Skin epidermis (tissue), 12 donors: ENCODE measurements at regions not wholly inside any gene's neighbourhood (a gene's known extent, or its start where the extent isn't known, plus 50 kb on each side); places are given as distances from the start of the nearest gene placed in this dataset.

Experiments used
- H3K27ac ChIP-seq, 21 experiments: fragments of 200-600 bp; sonication (generic) in 11 of 21; one replicate each; pipeline ENCODE4 v1.5.0; 2020; ENCODE audit warnings: mild to moderate bottlenecking in 3 of 21, inconsistent platforms in 2 of 21, moderate library complexity in 2 of 21
- H3K4me3 ChIP-seq, 7 experiments: fragments of 200-600 bp; sonication (generic) in 2 of 7; one replicate each; pipeline ENCODE4 v1.5.0; 2020; ENCODE audit warnings: inconsistent platforms in 2 of 7, mild to moderate bottlenecking in 2 of 7, moderate library complexity in 1 of 7

GRCh38 chrX:22389556-22390179 is 117.0 kb downstream of the CBLL2 start:
- H3K27ac ChIP-seq, result no peak overlapping the region
- H3K4me3 ChIP-seq, result no peak overlapping the region

- H3K4me3 ChIP-seq, result no peak overlapping the region
- H3K27ac ChIP-seq, result no peak overlapping the region
Measured at GRCh38 chrX:22392133-22392948, 119.6 kb downstream of the CBLL2 start.

- Histone ChIP-seq H3K27ac (no peak overlapping the region), H3K4me3 (no peak overlapping the region)
Measured at GRCh38 chrX:22395372-22395771, 122.7 kb downstream of the CBLL2 start.

GRCh38 chrX:22396408-22396807 is 123.7 kb downstream of the CBLL2 start:
- Histone ChIP-seq H3K4me3 (no peak overlapping the region), H3K27ac (no peak overlapping the region)

- Histone ChIP-seq H3K27ac (no peak overlapping the region), H3K4me3 (no peak overlapping the region)
Measured at GRCh38 chrX:22397566-22397965, 124.9 kb downstream of the CBLL2 start.

GRCh38 chrX:22399437-22400192 is 126.9 kb downstream of the CBLL2 start:
- no peak overlapping the region for H3K4me3 ChIP-seq
- no peak overlapping the region for H3K27ac ChIP-seq

GRCh38 chrX:22404297-22404696 is 131.6 kb downstream of the CBLL2 start:
- H3K4me3 ChIP-seq, result no peak overlapping the region

GRCh38 chrX:22406201-22406737 is 133.6 kb downstream of the CBLL2 start:
- Histone ChIP-seq H3K4me3 (no peak overlapping the region), H3K27ac (no peak overlapping the region)

More at GRCh38 chrX:22404297-22404696, 131.6 kb downstream of the CBLL2 start:
- H3K27ac ChIP-seq, result no peak overlapping the region

GRCh38 chrX:22409418-22409817 is 136.7 kb downstream of the CBLL2 start:
- H3K27ac ChIP-seq, result no peak overlapping the region

GRCh38 chrX:22424122-22424915 is 151.6 kb downstream of the CBLL2 start:
- H3K4me3 ChIP-seq, result no peak overlapping the region
- H3K27ac ChIP-seq, result no peak overlapping the region

More at GRCh38 chrX:22409418-22409817, 136.7 kb downstream of the CBLL2 start:
- H3K4me3 ChIP-seq, result no peak overlapping the region

GRCh38 chrX:22424919-22425318 is 152.2 kb downstream of the CBLL2 start:
- Histone ChIP-seq H3K27ac (no peak overlapping the region), H3K4me3 (no peak overlapping the region)

- no peak overlapping the region for H3K4me3 ChIP-seq
- H3K27ac ChIP-seq, result no peak overlapping the region
Measured at GRCh38 chrX:22429704-22430103, 157.0 kb downstream of the CBLL2 start.

- no peak overlapping the region for H3K27ac ChIP-seq
- no peak overlapping the region for H3K4me3 ChIP-seq
Measured at GRCh38 chrX:22430701-22431100, 158.0 kb downstream of the CBLL2 start.

GRCh38 chrX:22433292-22434070 is 160.8 kb downstream of the CBLL2 start:
- Histone ChIP-seq H3K4me3 (no peak overlapping the region), H3K27ac (no peak overlapping the region)

GRCh38 chrX:22445880-22446279 is 173.2 kb downstream of the CBLL2 start:
- Histone ChIP-seq H3K27ac (no peak overlapping the region), H3K4me3 (no peak overlapping the region)

GRCh38 chrX:22462959-22463358 is 190.2 kb downstream of the CBLL2 start:
- no peak overlapping the region for H3K4me3 ChIP-seq
- H3K27ac ChIP-seq, result no peak overlapping the region

- Histone ChIP-seq H3K4me3 (no peak overlapping the region), H3K27ac (no peak overlapping the region)
Measured at GRCh38 chrX:22467571-22467970, 194.9 kb downstream of the CBLL2 start.

GRCh38 chrX:22481436-22481835 is 208.7 kb downstream of the CBLL2 start:
- H3K27ac ChIP-seq, result no peak overlapping the region
- no peak overlapping the region for H3K4me3 ChIP-seq

- H3K4me3 ChIP-seq, result no peak overlapping the region
- H3K27ac ChIP-seq, result no peak overlapping the region
Measured at GRCh38 chrX:22486296-22486695, 213.6 kb downstream of the CBLL2 start.
